Gastrocnemius medialis (tissue), 4 donors: ENCODE measurements at regions not wholly inside any gene's neighbourhood (a gene's known extent, or its start where the extent isn't known, plus 50 kb on each side); places are given as distances from the start of the nearest gene placed in this dataset.
A peak's percentile ranks its signal among the peaks of the same experiment; 100 is the strongest.

Experiments used
- ATAC-seq, 2 donors: fragments of 150-250 bp; one replicate each; pipeline ENCODE4 v1.9.1; 2016
- DNase-seq, 2 donors: peaks; one replicate each; pipeline ENCODE4 v3.0.0-alpha.2; 2019
- H3K27ac ChIP-seq, 4 donors: fragments of 200-600 bp; sonication (generic); 1 replicate in 1 of 4; 2 replicates in 3 of 4; pipeline ENCODE4 v1.5.1; 2016 to 2018; ENCODE audit warnings: mild to moderate bottlenecking in 2 of 4, moderate library complexity in 1 of 4
- H3K27me3 ChIP-seq, 3 donors: fragments of 200-600 bp; sonication (generic) in 2 of 3; 1 replicate in 1 of 3; 2 replicates in 2 of 3; pipeline versions ENCODE4 v1.5.1 to v1.6.0; 2016 to 2019; ENCODE audit warnings: mild to moderate bottlenecking in 1 of 3, moderate library complexity in 1 of 3
- H3K36me3 ChIP-seq, 2 donors: fragments of 200-600 bp; sonication (generic) in 1 of 2; one replicate each; pipeline ENCODE4 v1.5.1; 2017 to 2018
- H3K4me1 ChIP-seq, 2 donors: fragments of 200-600 bp; sonication (generic) in 1 of 2; one replicate each; pipeline ENCODE4 v1.5.1; 2016 to 2017; ENCODE audit warnings: mild to moderate bottlenecking in 2 of 2
- H3K4me3 ChIP-seq, 4 donors: fragments of 200-600 bp; sonication (generic) in 3 of 4; 1 replicate in 1 of 4; 2 replicates in 3 of 4; pipeline ENCODE4 v1.5.1; 2016 to 2019; ENCODE audit warnings: mild to moderate bottlenecking in 2 of 4
- H3K9me3 ChIP-seq, 3 donors: fragments of 200-600 bp; sonication (generic) in 2 of 3; 1 replicate in 1 of 3; 2 replicates in 2 of 3; pipeline ENCODE4 v1.5.1; 2016 to 2019
- CTCF ChIP-seq, 5 experiments: fragments of 450-650 bp in 3 of 5; fragments of 200-600 bp in 2 of 5; sonication (generic) in 2 of 5; IDR thresholded peaks in 4 of 5; conservative IDR thresholded peaks in 1 of 5; 1 replicate in 4 of 5; 2 replicates in 1 of 5; pipeline ENCODE4 v1.5.1; 2016 to 2019; ENCODE audit warnings: antibody characterized with exemption in 5 of 5, mild to moderate bottlenecking in 3 of 5, moderate library complexity in 3 of 5
- POLR2A ChIP-seq, 2 donors: fragments of 450-650 bp; IDR thresholded peaks; one replicate each; pipeline ENCODE4 v1.6.1; 2017; ENCODE audit warnings: antibody characterized with exemption in 2 of 2, mild to moderate bottlenecking in 2 of 2, moderate library complexity in 2 of 2
- in situ Hi-C, 4 donors: fragments of 200-750 bp; cut with MboI; loops; one replicate each; pipeline versions ENCODE4 v1.15.0 to v1.8.0; 2017; ENCODE audit warnings: low sequenced_read_pairs in 4 of 4
- intact Hi-C: fragments of 100-400 bp; cut with DNase I; formaldehyde crosslinking; loops from one replicate; pipeline ENCODE4 v1.15.1; 2023; ENCODE audit warnings: low total_unique reads

GRCh38 chr6:41469156-41470028 is 76.8 kb upstream of the FOXP4 start:
- peaks cover 26 to 34% (median 31%) of the 10 kb centered on the region in 3 donors for H3K27me3 ChIP-seq
- no peak overlapping the region for H3K27ac ChIP-seq
- no peaks in the 10 kb centered on the region for H3K9me3 ChIP-seq
- no peak for TF ChIP-seq CTCF (IDR thresholded peaks at IDR 0.05 in 4 of 5, conservative IDR thresholded peaks at IDR 0.05 in 1 of 5)
- TF ChIP-seq POLR2A (IDR thresholded peaks at IDR 0.05) = no peak
- in situ Hi-C loops (loop anchor here in 2 of 4 donors (10.0 kb wide), 1 partner anchor 125 kb away; no protein-coding TSS in a partner anchor), intact Hi-C loops (no loop called here)
- ATAC-seq (no peak), DNase-seq (no peak)
- H3K4me3 ChIP-seq = no peak overlapping the region
- H3K4me1 ChIP-seq = no peaks in the 10 kb centered on the region
- no peaks in the 10 kb centered on the region for H3K36me3 ChIP-seq

- no peaks in the 10 kb centered on the region for H3K4me1 ChIP-seq
- intact Hi-C loops (no loop called here), in situ Hi-C loops (no loop called here)
- H3K9me3 ChIP-seq = no peaks in the 10 kb centered on the region
- H3K36me3 ChIP-seq = no peaks in the 10 kb centered on the region
- peaks cover 26 to 34% (median 31%) of the 10 kb centered on the region in 3 donors for H3K27me3 ChIP-seq
- H3K27ac ChIP-seq = no peak overlapping the region
- no peak overlapping the region for H3K4me3 ChIP-seq
- TF ChIP-seq POLR2A (IDR thresholded peaks at IDR 0.05) (no peak), CTCF (IDR thresholded peaks at IDR 0.05 in 4 of 5, conservative IDR thresholded peaks at IDR 0.05 in 1 of 5) (no peak)
- DNase-seq (no peak), ATAC-seq (no peak)
Measured at GRCh38 chr6:41470029-41470330, 76.2 kb upstream of the FOXP4 start.

GRCh38 chr6:41470331-41471063 is 75.7 kb upstream of the FOXP4 start:
- DNase-seq (peak in 1 of 2 donors; percentile 31), ATAC-seq (peak in 1 of 2 donors; percentile 33)
- Histone ChIP-seq H3K9me3 (no peaks in the 10 kb centered on the region), H3K4me1 (no peaks in the 10 kb centered on the region), H3K4me3 (peak overlapping the region in 1 of 4 donors; percentile 21), H3K27me3 (peaks cover 26 to 34% (median 31%) of the 10 kb centered on the region in 3 donors), H3K36me3 (no peaks in the 10 kb centered on the region), H3K27ac (no peak overlapping the region)
- in situ Hi-C loops = no loop called here
- intact Hi-C loops = no loop called here
- no peak for TF ChIP-seq POLR2A (IDR thresholded peaks at IDR 0.05)
- no peak for TF ChIP-seq CTCF (IDR thresholded peaks at IDR 0.05 in 4 of 5, conservative IDR thresholded peaks at IDR 0.05 in 1 of 5)

GRCh38 chr6:41471064-41471895 is 74.9 kb upstream of the FOXP4 start:
- Histone ChIP-seq H3K4me1 (no peaks in the 10 kb centered on the region), H3K9me3 (no peaks in the 10 kb centered on the region), H3K4me3 (no peak overlapping the region), H3K27me3 (peaks cover 26 to 34% (median 31%) of the 10 kb centered on the region in 3 donors), H3K36me3 (no peaks in the 10 kb centered on the region), H3K27ac (no peak overlapping the region)
- no peak for ATAC-seq
- intact Hi-C loops (no loop called here), in situ Hi-C loops (no loop called here)
- DNase-seq = no peak
- TF ChIP-seq CTCF (IDR thresholded peaks at IDR 0.05 in 4 of 5, conservative IDR thresholded peaks at IDR 0.05 in 1 of 5) (no peak), POLR2A (IDR thresholded peaks at IDR 0.05) (no peak)
